ENCODE measurements at regions not wholly inside any gene's neighbourhood (a gene's known extent, or its start where the extent isn't known, plus 50 kb on each side); places are given as distances from the start of the nearest gene placed in this dataset.

DNA sequence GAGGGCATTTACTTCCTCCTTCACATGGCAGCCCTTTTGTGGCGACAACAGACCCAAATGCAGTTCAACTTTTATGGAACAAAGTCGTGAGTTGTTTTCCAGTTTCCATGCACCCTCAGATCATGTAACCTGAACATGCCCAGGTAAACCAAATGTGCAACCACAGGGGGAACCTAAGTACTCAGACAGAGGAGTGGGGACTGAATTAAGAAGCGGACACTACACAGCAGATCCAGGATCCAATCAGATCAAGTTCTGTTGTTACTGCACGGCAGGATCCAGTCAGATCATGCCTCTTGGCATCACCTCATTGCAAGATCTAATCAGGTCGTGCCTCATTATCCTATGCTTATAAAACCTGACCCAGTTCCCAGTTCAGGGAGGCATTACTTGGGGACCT, 115.7 kb downstream of the MATN1 start:
- no peak for DNase-seq

DNA sequence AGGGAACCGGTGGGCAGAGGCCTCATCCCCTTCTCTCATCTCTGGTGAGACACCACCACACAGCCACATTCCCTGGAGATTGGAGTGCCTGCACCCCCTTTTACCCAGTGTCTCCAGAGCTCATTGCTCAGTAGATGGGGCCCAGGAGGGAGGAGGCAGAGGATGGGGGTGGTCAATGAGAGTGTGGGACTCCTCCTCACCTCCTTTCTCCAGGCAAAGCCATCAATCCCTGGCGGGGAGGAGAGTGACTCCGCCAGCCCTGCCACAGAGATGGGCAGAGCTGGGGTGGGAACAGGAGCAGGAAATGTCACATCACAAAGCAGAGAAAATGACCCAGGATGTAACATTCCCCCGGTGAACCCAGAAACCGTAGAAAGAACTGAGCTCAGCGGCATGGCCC, 117.2 kb downstream of the MATN1 start:
- no peak for DNase-seq

DNA sequence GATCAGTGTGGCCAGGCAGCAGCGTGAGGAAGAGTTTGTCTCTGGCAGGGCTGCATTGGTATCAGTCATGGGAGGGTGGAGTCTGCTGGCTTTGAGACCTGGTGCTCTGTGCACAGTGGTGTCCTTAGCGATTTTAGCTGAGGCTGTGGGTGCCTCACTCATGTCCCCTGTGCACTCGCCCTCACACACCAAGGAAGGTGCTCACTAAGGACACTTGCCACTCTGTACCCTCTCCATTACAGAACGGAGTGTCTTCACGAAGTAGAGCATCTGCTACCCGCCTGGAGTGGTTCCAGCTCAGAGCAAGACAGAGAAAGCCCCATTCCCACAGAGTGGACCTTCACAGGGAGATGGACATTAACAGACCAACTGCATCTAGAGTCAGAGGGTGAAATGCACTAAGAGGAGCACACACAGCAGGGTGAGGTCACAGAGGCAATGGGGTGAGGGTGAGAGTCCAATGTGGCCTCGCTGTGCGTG, 117.9 kb downstream of the MATN1 start:
- DNase-seq, result no peak

DNA sequence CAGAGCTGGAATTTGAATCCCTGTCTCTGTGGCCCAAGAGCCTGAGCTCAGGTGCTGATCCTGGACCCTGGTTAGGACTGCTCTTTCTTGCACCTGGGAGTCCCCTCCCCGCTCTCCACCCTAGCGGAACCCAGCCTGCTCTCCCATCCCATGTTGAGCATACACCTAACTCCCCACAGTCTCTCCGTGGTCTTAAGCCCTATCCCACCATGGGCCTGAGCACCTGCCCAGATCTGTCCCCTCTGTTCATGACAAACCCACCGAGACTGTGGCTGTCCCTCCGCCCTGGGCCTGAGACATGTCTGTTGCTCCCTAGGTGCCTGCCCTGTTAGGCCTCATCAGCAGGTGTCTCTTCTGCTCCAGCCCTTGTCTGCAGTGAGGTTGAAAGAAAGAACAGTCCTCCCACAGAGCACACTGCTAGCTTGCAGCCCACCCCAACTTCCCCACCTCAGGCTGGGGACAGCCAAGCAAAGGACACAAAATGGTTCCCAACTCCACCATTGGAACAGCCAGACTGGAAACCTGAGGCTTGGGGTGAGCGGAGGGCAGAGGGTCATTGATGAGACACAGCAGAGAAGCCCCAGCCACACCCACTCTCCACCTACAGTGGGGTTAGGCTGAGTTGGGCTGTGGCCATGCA, 118.5 kb downstream of the MATN1 start:
- DNase-seq, result no peak

DNA sequence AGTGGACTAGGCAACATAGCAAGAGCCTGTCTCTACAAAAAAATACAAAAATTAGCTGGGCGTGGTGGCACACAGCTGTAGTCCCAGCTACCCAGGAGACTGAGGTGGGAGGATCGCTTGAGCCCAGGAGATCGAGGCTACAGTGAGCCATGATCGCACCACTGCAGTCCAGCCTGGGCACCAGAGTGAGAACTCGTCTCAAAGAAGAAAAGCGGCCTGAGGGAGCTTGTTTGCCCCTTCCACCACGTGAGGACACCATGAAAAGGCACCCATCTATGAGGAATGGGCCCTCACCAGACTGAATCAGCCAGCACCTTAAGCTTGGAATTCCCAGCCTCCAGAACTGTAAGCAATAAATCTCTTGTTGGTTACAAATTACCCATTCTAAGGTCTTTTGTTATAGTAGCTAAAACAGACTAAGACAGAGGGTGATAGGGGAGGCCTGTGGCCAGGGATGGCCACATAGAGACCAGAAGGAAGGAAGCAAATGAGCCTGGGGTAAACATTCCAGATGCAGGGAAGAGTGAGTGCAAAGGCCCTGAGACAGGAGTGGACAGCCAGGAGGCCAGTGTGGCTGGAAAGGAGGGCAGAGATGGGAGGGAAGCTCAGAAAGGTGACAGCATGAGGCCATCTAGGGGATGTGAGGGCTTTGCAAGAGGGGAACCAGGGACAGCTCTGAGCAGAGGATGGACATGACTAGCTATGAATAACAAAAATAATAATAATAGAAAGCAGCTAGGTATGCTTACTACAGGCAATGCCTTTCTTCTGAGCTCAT, 120.1 kb downstream of the MATN1 start:
- no peak for DNase-seq

DNA sequence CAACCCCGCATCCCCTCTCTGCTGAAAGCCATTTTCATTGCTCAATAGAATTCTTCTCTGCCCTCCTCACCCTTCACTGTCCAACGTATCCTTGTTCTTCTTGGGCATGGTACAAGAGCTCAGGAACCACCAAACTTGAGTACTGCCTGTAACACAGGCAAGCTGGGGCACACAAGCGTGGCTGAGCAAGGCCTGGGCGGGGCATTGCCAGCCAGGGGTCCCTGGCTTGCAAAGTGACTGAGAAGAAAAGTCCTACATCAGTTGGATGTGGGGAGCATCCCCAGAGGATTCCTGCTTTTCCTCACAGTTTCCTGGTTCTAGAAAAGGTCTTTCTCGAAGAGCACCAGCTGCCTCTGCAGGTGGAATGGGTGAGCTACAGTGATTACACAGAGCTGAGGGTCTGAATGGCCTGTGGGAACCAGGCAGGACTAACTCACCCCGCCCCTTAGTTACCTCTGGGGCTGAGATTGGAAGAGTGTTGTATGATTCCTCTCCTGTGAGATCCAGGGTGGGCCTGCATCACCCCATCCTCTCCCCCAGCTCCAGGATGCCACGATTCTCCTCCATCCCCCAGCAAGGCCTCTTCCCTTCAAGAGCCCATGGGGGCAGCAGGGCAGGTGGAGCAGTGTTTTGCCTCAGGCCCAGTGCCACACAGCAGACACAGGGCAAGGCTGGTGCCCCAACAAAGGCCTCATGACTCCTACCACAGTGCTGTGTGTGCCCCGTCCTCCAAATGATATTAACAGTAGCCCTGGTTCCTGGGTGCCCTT, 121.9 kb downstream of the MATN1 start:
- DNase-seq, result no peak

DNA sequence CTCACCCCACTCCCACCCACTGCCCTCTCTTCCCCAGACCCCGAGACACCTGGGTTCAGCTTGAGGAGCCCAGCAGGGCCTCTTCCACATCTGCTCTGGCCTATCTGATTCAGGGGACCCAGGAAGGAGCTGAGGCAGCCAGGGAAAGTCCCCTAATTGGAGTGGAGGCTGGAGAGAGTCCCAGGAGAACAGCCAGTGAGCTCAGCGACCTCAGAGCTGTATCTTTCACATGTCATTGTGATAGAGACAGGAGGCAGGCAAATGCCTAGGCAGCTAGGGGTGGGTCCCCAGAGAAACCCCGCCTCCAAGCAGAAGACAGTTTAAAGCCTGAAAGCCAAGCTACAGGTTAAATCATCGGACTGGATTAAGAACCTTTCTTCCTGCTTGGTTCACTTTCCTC, 122.7 kb downstream of the MATN1 start:
- no peak for DNase-seq

DNA sequence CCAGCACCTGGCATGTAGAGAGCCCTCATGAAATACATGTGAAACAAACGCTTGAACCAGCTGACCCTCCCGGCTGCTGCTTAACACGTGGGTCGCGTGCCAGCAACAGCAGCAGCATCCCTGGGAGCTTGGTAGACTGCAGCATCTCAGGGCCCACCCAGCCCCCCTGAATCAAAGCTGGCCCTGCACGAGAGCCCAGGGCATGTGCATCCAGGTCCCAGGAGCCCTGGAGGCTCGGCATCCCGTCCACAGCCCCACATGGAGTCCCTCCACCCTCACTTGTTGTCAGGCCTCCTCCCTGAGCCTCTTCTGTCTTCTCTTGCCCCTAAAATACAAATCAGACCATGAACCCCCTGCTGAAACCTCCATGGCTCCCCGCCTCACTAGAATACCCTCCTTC, 123.1 kb downstream of the MATN1 start:
- DNase-seq, result no peak

DNA sequence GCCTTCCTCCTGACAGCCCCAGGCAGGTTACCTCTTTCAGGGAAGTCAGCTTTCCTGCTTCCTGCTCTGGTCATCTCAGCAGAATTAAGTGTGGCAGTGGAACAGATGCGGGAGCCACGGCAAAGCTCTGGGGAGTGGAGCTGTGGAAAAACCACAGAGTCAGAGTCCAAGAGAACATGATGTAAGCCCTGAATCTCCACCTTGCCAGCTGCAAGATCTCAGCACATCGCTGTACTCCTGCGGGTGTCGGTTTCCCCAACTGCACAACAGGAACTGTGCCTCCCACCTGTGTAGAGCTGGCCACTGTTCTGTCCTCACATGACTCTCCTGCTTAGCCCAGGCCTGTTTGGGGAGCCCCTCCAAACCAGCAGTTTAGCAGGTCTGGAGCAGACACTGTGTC, 123.7 kb downstream of the MATN1 start:
- no peak for DNase-seq

DNA sequence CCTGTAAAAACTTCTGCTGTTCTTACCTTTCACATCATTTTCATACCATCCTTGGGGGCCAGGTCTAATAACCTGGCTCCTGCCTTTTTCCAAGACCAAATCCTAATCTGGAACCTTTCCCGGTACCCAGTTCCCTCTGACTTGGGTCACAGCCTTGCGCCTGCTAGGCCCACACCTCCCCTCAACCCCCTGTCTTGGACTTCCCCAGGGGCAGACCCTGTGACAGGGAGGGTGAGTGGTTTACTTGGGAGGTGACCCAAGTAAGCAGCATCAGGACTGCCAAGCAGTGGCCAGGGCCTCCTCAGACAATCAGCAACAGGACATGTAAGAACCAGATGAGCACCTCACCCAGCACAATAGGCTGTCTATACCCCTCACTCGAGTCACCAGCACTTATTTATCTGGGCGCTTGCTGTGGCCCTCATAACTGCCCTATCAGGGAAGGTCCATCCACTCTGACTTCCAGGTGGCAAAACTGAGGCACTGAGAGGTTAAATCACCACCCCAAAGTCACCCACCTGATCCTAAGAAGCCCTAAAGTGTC, 124.7 kb downstream of the MATN1 start:
- no peak for DNase-seq

DNA sequence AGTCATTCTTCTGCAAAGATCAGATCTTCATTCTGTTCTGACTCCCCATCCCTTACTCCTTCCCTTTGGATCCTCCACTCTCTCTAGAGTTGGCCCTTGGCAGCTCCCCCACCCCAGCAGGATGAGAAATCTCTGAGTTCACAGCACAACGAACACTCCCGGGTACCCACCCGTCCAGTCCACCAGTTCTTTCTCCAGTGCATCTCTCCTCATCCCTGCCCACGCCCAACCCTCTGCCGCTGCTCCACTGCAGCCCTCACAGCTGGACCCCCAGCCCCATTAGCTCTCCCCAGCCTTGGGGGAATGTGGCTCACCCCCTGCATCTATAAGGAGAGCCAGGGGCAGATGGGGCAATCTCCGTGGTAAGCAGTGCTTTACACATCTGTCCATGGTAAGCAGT, 125.7 kb downstream of the MATN1 start:
- no peak for DNase-seq

DNA sequence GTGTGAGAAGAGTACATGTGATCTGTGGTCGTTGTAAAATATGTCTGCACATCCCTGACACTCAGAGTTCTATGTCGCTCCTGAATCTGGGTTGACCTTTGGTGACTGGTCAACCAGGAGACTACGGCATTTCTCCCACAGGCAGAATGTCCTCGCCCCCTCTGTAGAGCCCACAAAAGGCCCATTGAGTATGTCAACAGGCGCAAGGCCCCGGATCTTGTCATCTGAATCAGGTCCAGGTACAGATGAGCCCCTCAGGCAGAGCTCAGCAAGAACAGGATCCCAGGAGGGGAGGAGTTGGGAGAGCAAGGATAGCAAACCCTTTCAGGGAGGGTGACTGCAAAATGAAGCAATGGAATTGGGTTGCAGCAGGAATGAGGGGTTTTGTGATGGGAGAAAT, 126.5 kb downstream of the MATN1 start:
- DNase-seq, result no peak

DNA sequence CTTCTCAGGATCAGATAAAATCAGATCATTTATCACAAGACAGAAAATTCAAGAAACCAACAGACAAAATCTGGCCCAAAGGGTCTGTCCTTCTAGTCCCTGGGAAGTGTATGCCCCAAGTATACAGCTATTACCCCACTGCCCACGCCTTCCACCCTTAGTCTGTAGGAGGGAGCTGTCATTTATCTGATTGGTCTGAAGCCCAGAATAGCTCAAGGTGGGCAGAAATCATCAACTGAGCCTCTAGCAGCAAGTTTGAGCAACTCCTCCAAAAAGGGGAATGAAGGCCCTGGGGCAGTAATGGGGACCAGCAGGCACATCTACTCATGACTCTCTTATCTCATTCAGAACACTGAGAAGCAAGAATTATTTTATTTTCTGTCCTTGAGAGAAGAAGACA, 126.9 kb downstream of the MATN1 start:
- no peak for DNase-seq

DNA sequence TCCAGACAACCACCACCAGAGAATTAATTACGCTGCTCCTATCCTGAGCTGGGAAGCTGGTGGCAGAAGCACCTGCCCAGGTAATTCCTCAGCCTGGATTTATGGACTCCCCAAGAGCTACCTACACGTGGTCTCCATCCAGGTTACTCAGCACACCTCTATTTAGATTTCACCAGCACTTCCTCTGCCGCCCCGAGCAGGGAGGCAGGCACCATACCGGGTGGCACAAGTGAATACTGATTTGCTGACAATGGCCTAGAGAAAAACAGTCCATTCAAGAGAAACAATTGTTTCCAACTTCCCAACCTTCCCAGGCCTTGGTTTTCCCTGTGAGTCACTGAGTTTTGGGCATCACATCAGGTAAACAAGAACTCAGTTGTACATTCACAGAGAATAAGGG, 134.3 kb downstream of the MATN1 start:
- no peak for DNase-seq

DNA sequence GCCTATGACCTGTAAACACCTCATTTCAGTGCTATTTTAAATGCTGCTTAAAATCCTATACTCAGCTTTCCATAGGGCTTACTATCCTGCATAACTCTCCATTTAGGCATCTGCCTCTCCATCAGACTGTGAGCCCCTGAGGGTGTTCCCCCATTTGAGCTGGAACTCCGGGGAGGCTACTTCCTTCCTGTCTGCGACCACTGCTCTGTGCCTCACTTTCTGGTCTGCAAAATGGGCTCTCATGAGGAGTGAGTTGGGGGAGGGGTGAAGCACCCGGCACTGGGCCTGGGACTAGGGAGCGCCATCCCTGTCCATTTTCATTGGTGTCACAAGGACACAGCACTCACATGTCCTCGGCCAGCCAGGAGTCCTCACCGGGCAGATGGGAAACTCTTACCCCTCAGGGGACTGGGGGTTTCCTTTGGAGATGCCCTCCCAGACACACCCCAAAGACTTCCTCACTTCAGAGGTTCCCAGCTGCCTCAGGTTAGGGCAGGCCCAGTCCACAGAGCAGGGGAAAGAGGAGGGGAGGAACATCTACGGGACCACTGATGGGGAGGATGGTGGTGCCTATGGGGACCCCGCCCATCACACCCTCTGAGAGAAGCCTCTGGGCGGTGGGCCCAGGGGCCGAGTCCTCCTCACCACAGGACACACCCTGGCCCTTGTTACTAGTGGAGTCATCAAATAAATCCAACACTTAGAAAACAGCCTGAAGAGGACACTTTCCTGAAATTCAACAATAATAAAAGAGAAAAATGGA, 134.9 kb downstream of the MATN1 start:
- DNase-seq, result no peak

DNA sequence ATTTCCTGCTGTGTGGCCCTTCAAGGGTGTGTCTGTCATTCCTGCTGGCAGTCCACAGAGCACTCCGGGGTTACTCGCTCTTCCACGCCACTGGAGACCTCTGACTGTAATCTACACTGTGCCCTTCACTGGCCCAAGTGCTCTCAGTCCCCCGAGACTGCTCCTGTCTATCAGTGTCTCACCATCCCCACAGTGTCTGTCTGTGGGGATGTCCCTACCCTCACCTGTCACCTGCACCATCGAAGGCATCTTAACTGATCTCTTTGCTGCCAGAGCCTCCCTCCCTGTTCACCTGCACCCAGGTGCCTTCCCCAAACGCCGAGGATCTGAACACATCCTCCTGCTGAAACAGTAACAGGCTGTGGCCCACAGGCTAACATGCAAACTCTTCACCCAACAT, 136.7 kb downstream of the MATN1 start:
- no peak for DNase-seq

DNA sequence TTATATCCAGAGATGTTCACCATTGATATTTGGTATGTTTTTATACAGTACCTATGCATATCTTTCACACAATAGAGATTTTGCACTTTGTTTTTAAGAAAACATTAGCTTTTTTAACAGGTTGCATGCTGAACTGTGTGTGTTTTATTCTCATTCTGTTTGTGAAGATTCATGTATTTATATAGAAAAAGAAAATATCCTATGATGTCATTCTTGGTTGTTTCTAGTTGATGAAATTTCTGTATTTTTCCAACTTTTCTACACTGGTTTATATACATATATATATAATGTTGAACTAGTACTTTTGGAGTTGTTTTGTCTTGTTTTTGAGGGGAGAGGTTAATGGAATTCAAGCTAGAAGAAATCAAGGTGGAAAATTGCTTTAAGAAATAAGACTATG, 143.8 kb downstream of the MATN1 start:
- DNase-seq, result no peak

DNA sequence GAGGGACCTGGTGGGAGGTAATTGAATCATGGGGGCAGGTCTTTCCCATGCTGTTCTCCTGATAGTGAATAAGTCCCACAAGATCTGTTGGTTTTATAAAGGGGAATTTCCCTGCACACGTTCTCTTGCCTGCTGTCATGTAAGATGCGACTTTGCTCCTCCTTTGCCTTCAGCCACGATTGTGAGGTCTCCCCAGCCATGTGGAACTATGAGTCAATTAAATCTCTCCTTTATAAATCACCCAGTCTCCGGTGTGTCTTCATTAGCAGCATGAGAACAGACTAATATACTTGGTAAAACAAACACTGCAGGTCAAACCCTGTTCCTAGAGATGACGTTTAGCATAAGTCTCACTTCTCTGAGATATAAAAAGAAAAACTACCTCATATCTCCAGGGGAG, 148.3 kb downstream of the MATN1 start:
- DNase-seq, result no peak

DNA sequence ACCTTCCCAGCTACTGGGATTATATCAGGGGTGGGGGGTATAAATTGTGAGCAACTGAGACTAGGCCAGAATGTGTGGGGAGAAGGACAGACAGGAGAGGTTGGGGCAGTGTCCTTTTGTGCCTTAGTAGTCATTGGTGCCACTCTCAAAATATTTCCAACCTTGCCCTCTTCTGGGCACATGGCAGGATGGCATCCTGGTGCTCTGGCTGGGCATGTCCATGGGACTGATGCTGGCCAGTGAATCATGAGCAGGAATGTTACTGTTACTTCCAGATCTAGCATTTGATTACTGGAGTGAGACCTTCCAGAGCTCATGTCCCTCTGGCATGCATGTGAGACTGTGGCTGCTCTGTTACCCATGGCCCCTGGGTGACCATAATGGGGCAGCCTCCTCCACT, 151.2 kb downstream of the MATN1 start:
- no peak for DNase-seq

DNA sequence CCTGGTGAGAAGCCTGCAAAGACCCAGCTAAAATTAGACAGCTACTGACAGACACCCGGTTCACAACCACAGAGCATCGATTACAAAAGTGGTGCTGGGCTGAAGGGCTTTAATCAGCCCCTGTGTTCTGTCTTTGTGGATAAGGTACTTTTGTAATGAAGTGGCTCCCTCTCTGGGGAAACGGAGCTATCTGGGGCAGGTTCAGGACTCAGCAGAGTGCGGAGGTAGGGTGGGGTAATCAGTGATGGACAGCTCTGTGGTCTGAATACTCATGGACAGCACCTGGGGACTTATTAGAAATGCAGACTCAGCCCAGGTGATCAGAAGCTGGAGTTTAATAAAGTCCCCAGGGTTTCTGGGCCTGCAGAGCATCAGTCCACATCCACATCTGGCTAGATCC, 152.0 kb downstream of the MATN1 start:
- DNase-seq, result no peak

DNA sequence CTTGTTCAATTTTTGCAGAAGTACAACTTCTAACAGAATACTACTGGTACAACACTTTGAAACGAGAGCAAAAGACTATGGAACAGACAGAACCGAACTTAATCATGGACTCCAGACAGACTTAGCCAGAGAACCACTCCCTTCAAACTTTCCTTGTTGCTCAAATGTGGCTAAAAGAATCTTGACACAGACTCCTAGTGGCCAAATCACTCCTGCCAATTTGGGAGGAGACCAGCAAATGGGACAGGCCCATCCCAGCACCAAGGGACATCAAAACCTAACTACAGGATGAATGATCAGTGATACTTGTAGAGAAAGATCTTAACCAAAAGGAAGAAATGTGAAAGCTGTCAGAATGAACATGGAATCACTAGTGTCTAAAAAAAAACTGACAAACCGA, 154.0 kb downstream of the MATN1 start:
- DNase-seq, result no peak

DNA sequence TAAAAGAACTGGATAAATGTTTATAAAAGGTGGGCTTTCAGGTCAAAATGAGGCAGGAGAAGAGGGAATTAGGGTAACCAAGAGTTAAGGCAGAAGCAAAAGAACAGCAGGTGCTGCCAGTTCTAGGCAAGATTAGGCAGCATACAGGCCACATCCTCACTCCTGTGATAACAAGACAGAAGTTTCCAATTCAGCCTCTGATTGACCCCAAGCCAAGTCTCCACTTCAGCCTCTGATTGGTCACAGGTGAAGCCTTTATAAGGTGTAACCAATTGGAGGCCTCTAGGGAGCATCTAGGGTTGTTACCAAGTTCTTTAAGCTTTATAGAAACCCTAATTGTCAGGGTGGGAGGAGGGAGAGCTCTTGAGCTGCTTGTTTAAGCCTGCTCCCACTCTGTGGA, 160.8 kb downstream of the MATN1 start:
- no peak for DNase-seq

DNA sequence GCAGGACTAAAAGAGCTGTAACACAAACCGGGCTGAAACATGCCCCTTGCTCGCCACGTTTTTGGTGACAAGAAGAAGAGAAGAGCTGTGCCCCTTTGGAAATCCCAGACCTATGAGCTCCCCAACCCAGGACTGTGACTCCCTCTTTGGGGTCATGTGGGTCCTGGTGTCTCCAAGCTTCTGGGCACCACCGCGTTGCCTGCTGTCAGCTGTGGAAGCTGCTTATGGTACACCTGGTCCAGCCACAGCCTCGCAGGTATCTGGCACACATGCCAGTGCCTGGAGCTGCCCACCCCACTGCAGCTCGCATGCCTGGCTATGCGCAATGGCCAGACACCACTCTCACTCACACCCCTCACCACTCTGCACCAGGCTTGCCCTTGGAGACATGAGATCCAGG, 171.8 kb downstream of the MATN1 start:
- DNase-seq, result no peak
